Osteocyte (in vitro differentiated cells): ENCODE measurements at regions not wholly inside any gene's neighbourhood (a gene's known extent, or its start where the extent isn't known, plus 50 kb on each side); places are given as distances from the start of the nearest gene placed in this dataset.

Experiments
- DNase-seq: peaks from one replicate; pipeline ENCODE4 v3.0.0; 2021; ENCODE audit warnings: mixed read lengths; ENCODE audit not compliant: unreplicated experiment; ENCODE audit errors: extremely low spot score
- H3K27ac Mint-ChIP-seq: one replicate; pipeline ENCODE4 v1.8.0; 2021; ENCODE audit warnings: mild to moderate bottlenecking, mixed read lengths; ENCODE audit not compliant: unreplicated experiment
- H3K27me3 Mint-ChIP-seq: one replicate; pipeline ENCODE4 v1.8.0; 2021; ENCODE audit warnings: mixed read lengths; ENCODE audit not compliant: unreplicated experiment
- H3K36me3 Mint-ChIP-seq: one replicate; pipeline ENCODE4 v1.8.0; 2021; ENCODE audit warnings: mixed read lengths; ENCODE audit not compliant: unreplicated experiment
- H3K4me1 Mint-ChIP-seq: one replicate; pipeline ENCODE4 v1.8.0; 2021; ENCODE audit warnings: mixed read lengths; ENCODE audit not compliant: unreplicated experiment
- H3K4me3 Mint-ChIP-seq: one replicate; pipeline ENCODE4 v1.8.0; 2021; ENCODE audit warnings: mild to moderate bottlenecking, moderate library complexity, mixed read lengths; ENCODE audit not compliant: unreplicated experiment
- H3K9me3 Mint-ChIP-seq: one replicate; pipeline ENCODE4 v1.8.0; 2021; ENCODE audit warnings: mixed read lengths; ENCODE audit not compliant: unreplicated experiment
- TF ChIP-seq, protein P1 (sequence below): fragments of 200-600 bp; sonication (generic); IDR thresholded peaks from 2 replicates; pipeline ENCODE4 v1.5.0; 2021; ENCODE audit warnings: antibody characterized with exemption, mild to moderate bottlenecking, moderate library complexity

DNA sequence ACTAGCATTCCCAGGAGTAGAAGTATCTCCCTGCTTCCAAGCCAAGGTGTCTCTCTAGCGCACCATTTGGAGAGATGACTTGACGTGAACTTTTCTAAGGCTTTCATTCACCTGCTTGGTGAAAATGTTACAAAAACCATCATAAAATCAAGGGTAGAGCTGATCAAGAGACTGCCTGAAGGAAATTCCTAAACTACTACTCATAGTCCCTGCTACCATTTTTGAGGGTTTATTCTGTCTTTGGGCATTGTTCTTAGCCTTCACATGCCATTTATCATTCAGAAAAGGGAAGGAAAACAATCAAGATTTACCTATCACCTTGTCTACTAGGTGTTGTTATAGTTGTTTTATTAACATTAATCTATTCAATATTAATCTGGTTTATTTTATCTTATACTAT lies 525.8 kb downstream of the NTRK3 start:
- Mint-ChIP-seq H3K9me3 (no peaks in the 10 kb centered on the region), H3K4me1 (peaks cover 5% of the 10 kb centered on the region), H3K4me3 (no peak overlapping the region), H3K27ac (no peak overlapping the region), H3K36me3 (no peaks in the 10 kb centered on the region), H3K27me3 (peaks cover 7% of the 10 kb centered on the region)
- TF ChIP-seq, protein P1, sequence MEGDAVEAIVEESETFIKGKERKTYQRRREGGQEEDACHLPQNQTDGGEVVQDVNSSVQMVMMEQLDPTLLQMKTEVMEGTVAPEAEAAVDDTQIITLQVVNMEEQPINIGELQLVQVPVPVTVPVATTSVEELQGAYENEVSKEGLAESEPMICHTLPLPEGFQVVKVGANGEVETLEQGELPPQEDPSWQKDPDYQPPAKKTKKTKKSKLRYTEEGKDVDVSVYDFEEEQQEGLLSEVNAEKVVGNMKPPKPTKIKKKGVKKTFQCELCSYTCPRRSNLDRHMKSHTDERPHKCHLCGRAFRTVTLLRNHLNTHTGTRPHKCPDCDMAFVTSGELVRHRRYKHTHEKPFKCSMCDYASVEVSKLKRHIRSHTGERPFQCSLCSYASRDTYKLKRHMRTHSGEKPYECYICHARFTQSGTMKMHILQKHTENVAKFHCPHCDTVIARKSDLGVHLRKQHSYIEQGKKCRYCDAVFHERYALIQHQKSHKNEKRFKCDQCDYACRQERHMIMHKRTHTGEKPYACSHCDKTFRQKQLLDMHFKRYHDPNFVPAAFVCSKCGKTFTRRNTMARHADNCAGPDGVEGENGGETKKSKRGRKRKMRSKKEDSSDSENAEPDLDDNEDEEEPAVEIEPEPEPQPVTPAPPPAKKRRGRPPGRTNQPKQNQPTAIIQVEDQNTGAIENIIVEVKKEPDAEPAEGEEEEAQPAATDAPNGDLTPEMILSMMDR, result no peak
- DNase-seq, result no peak

DNA sequence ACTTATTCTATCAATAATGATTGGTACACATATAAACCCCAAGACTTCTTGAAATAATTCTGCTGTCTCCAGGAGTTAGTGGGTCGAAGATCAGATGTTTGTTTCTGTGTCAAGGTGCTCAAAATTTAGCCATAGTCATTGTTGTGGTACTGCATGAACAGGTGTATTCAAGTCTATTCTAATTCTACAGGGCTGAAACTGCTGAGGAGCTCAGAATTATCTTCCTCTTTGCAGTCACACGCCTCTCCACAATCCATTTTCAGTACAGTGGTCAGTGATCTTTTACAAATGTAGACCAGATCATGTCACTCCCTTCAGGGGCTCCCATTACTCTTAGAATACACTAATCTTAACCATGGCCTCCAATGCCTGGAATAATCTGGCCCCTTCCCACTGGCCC lies 527.5 kb downstream of the NTRK3 start:
- Mint-ChIP-seq H3K36me3 (no peaks in the 10 kb centered on the region), H3K4me3 (no peak overlapping the region), H3K27me3 (peaks cover 7% of the 10 kb centered on the region), H3K4me1 (peaks cover 2% of the 10 kb centered on the region), H3K9me3 (no peaks in the 10 kb centered on the region), H3K27ac (no peak overlapping the region)
- TF ChIP-seq, protein P1, result no peak
- no peak for DNase-seq

DNA sequence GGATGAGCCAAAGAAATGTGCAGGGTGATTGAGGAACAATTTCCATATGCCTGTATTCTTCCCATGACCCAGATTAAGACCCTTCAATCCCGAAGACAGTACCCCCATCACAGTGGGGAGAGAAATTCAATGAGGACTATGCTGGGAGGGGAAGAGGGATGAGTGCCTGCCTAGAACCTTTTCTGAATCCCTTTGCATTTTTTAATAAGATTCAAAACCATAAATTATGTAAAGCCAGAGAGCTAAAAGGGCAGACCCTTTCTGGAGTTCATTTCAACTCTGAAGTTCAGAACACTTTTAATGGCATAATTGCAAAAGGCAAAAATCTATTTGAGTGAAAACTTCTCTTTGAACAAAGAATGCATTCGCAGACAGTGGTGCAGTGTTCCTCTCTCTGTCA lies 529.5 kb downstream of the NTRK3 start:
- Mint-ChIP-seq H3K27me3 (peaks cover 6% of the 10 kb centered on the region), H3K36me3 (no peaks in the 10 kb centered on the region), H3K4me3 (no peak overlapping the region), H3K27ac (no peak overlapping the region), H3K4me1 (no peaks in the 10 kb centered on the region), H3K9me3 (no peaks in the 10 kb centered on the region)
- no peak for DNase-seq
- TF ChIP-seq, protein P1, result no peak

DNA sequence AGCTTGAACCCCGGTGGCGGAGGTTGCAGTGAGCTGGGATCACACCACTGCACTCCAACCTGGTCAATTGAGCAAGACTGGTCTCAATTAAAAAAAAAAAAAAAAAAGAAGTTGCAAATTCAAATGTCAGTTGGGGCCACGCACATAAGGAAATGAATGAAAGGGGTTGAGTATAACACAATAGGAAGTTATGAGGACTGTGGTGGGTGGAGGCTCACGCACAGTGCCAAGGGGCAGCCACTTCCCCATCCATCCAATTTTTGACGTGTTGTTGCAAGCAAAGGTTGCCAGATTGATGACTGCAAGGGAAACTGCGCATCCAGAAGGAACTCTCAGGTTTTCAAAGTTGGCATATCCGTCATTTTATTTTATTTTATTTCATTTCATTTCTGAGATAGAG lies 532.2 kb downstream of the NTRK3 start:
- peaks cover 6% of the 10 kb centered on the region for H3K27me3 Mint-ChIP-seq
- TF ChIP-seq, protein P1, result no peak
- no peaks in the 10 kb centered on the region for H3K9me3 Mint-ChIP-seq
- no peak for DNase-seq
- no peaks in the 10 kb centered on the region for H3K4me1 Mint-ChIP-seq
- H3K27ac Mint-ChIP-seq, result no peak overlapping the region
- no peaks in the 10 kb centered on the region for H3K36me3 Mint-ChIP-seq
- H3K4me3 Mint-ChIP-seq, result no peak overlapping the region

DNA sequence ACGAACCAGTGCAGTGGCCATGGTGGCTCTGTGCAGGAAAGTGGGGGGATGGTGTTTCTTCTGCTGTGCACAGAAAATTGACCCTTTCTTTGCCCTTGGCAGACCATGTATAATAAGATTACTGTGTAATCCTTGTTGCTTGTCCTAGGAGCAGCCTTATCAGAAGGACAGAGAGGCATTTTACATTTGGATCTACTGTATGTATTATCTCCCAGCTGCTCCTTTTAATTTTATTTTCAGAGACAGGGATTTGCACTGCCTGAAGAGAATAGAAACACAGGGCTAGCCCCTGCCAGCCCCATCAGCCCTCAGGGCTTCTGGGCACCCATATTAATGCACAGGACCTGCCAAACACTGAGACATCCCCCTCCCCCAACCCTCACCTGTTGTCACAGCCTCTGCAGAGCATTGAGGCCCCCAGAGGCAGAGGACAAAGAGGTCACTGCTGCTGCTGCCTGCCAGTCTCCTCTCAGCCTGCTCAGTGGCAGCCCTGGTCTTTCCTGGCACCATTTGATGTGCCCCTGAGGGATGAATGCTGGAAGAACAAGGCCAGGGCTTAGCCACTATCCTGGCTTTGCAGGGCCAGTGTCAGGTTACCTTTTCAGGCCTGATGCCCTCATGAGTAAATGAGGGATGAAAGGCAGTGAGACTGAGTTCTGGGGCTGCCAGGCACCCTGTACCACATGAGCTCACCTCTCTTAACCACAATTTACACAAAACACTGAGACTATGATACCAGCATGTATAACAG lies 533.4 kb downstream of the NTRK3 start:
- H3K9me3 Mint-ChIP-seq, result no peaks in the 10 kb centered on the region
- H3K27ac Mint-ChIP-seq, result no peak overlapping the region
- no peaks in the 10 kb centered on the region for H3K4me1 Mint-ChIP-seq
- no peaks in the 10 kb centered on the region for H3K36me3 Mint-ChIP-seq
- DNase-seq, result no peak
- TF ChIP-seq, protein P1, result no peak
- H3K27me3 Mint-ChIP-seq, result peaks cover 6% of the 10 kb centered on the region
- no peak overlapping the region for H3K4me3 Mint-ChIP-seq
